ENCODE measurements at regions not wholly inside any gene's neighbourhood (a gene's known extent, or its start where the extent isn't known, plus 50 kb on each side); places are given as distances from the start of the nearest gene placed in this dataset.

GRCh38 chr3:87975716-87976115, 83.1 kb downstream of the CGGBP1 start:
- ChIA-PET POLR2A (ENCODE audit: unreplicated experiment) (no interaction called here), CTCF (no interaction called here)
- no peak for TF ChIP-seq POLR2A (IDR thresholded peaks at IDR 0.05; ENCODE audit: low read depth, low read length)
- no peak for TF ChIP-seq MXI1 (IDR thresholded peaks at IDR 0.05; ENCODE audit: borderline replicate concordance, low read depth, low read length)
- TF ChIP-seq CEBPB (IDR thresholded peaks at IDR 0.05; ENCODE audit: low read depth, low read length): no peak
- no peak for TF ChIP-seq MAZ (IDR thresholded peaks at IDR 0.05; ENCODE audit: borderline replicate concordance, low read depth, low read length)
- no peak for TF ChIP-seq FOS (IDR thresholded peaks at IDR 0.05; ENCODE audit: low read depth, low read length)
- no peak for TF ChIP-seq USF2 (IDR thresholded peaks at IDR 0.05; ENCODE audit: low read depth, low read length)
- TF ChIP-seq BHLHE40 (IDR thresholded peaks at IDR 0.05; ENCODE audit: low read depth, low read length): no peak
- no peak for TF ChIP-seq CTCF (conservative IDR thresholded peaks at IDR 0.05; ENCODE audit: low read depth, low read length)
- in situ Hi-C loops (cut with MboI; ENCODE audit: low sequenced_read_pairs): no loop called here
- H3K9me1 ChIP-seq (ENCODE audit: insufficient read depth, low read length): no peaks in the 10 kb centered on the region
- H3K4me2 ChIP-seq (ENCODE audit: low read depth, low read length): no peak overlapping the region
- H2AFZ ChIP-seq (replicated peaks; ENCODE audit: low read length, poor library complexity): no peak overlapping the region
- no TSS peak for BruUV-seq (replicated peaks)
- no peaks in the 10 kb centered on the region for H3K27me3 ChIP-seq (ENCODE audit: control insufficient read depth, insufficient read depth, low read length)
- no peak overlapping the region for H2BK5ac ChIP-seq (ENCODE audit: low read depth, low read length, poor library complexity, severe bottlenecking)
- no peak overlapping the region for H2BK120ac ChIP-seq (ENCODE audit: low read depth, low read length)
- peaks cover 3% of the 10 kb centered on the region; the same call in 1 of the 2 replicates for H3K9me3 ChIP-seq (ENCODE audit: control insufficient read depth, insufficient read depth, low read length)
- H4K20me1 ChIP-seq (ENCODE audit: insufficient read depth, low read length): no peaks in the 10 kb centered on the region
- no peak overlapping the region for H4K91ac ChIP-seq (ENCODE audit: insufficient read depth, low read depth, low read length)
- no peak overlapping the region for H3K27ac ChIP-seq (ENCODE audit: insufficient read depth, low read length)
- no peak overlapping the region for H2BK20ac ChIP-seq (ENCODE audit: low read depth, low read length)
- no peak overlapping the region for H4K5ac ChIP-seq (ENCODE audit: low read depth, low read length)
- no peak for ATAC-seq (ENCODE audit: low read depth)
- H2AK9ac ChIP-seq (replicated peaks; ENCODE audit: low read depth, low read length, poor library complexity): no peak overlapping the region
- H3K36me3 ChIP-seq (ENCODE audit: control insufficient read depth, insufficient read depth, low read length): no peaks in the 10 kb centered on the region
- no peak overlapping the region for H4K8ac ChIP-seq (ENCODE audit: low read depth in 2 of 2, low read length in 2 of 2)
- H2AK5ac ChIP-seq (ENCODE audit: low read depth, low read length): no peak overlapping the region
- H3K56ac ChIP-seq (ENCODE audit: extremely low read depth, insufficient read depth, low read length): no peak overlapping the region
- no peak overlapping the region for H3K4me3 ChIP-seq (ENCODE audit: insufficient read depth, low read depth, low read length)
- H3K9ac ChIP-seq (ENCODE audit: low read depth, low read length): no peak overlapping the region
- no peaks in the 10 kb centered on the region for H3K79me1 ChIP-seq (ENCODE audit: low read depth in 1 of 2, low read length in 2 of 2)
- dilution Hi-C loops (cut with HindIII; ENCODE audit: low sequenced_read_pairs, unreplicated experiment): no loop called here
- intact Hi-C loops (cut with micrococcal nuclease): no loop called here
- H3K4me1 ChIP-seq (ENCODE audit: control insufficient read depth, insufficient read depth, low read length): no peaks in the 10 kb centered on the region
- no peak overlapping the region for H3K23ac ChIP-seq (ENCODE audit: low read depth, low read length)
- H3K4ac ChIP-seq (ENCODE audit: low read depth, low read length): no peak overlapping the region
- DNase-seq: no peak
- H3K14ac ChIP-seq (replicated peaks; ENCODE audit: low read depth, low read length): no peak overlapping the region
- WGBS, 2 experiments (ENCODE audit: extremely low coverage in 2 of 2, insufficient read length in 1 of 2): no CpG with 5 or more reads among the region's 1 CpG
- H3K18ac ChIP-seq (ENCODE audit: low read depth, low read length): no peak overlapping the region
- no peak overlapping the region for H2BK15ac ChIP-seq (ENCODE audit: low read depth, low read length)

Measured in IMR-90 (cell line).